Stimulated activated naive CD4-positive, alpha-beta T cell (primary cell): ENCODE measurements at regions not wholly inside any gene's neighbourhood (a gene's known extent, or its start where the extent isn't known, plus 50 kb on each side); places are given as distances from the start of the nearest gene placed in this dataset.

Experiments
- DNase-seq, 6 experiments: peaks; one replicate each; lab custom pipeline; 2025; lab: John Stamatoyannopoulos, UW

GRCh38 chr17:15894913-15895658, 49.8 kb upstream of the ADORA2B start:
- no peak for DNase-seq
